ENCODE measurements at regions not wholly inside any gene's neighbourhood (a gene's known extent, or its start where the extent isn't known, plus 50 kb on each side); places are given as distances from the start of the nearest gene placed in this dataset.
"Not testable (repeated sequence)": the region's sequence is repeated elsewhere in the genome, so short reads cannot be mapped to it uniquely, and the experiment has no call there.

- no peak for DNase-seq
Observed at GRCh38 chr12:127583041-127583440, 683.9 kb upstream of the TMEM132C start.

DNA sequence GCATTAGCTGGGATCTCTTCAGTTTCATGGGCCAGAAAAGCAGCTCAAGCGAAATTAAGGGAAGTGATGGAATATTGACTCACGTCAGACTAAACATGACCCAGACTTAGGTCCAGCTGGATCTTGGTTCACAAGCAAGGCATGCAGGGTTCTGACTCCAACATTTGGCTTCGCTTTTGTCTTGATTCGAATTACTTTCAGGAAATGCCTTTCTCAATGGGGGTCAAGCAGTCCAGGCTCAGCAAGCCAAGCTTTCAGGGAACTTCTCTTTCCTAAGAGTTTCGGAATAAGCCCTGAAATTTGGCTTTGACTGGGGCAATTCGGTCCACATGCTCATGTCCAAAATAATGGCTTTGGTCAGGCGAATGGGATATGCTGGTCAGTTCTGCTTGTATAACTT lies 678.7 kb upstream of the TMEM132C start:
- no peak for DNase-seq

GRCh38 chr12:127589541-127589940 lies 677.4 kb upstream of the TMEM132C start:
- no peak for DNase-seq

GRCh38 chr12:127590868-127591267 lies 676.1 kb upstream of the TMEM132C start:
- DNase-seq, result no peak

DNA sequence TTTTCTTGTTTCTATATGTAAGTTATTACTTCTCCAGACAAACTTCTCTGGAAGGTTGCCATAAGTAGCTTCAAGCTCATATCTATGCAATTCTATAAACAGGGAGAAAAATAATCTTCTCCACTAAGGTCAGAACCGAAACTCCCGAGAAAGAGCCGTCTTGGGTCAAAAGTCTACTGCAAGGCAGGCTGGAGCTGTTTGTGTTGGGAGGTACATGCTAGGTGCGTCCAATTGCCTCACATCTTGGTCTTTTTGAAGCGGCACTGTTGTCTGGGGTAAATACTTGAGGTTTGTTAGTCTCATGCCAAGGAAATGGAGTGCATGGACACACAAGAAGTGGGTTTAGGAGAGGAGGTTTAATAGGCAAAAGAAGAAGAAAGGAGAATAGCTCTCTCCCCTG lies 674.7 kb upstream of the TMEM132C start:
- DNase-seq, result no peak

DNA sequence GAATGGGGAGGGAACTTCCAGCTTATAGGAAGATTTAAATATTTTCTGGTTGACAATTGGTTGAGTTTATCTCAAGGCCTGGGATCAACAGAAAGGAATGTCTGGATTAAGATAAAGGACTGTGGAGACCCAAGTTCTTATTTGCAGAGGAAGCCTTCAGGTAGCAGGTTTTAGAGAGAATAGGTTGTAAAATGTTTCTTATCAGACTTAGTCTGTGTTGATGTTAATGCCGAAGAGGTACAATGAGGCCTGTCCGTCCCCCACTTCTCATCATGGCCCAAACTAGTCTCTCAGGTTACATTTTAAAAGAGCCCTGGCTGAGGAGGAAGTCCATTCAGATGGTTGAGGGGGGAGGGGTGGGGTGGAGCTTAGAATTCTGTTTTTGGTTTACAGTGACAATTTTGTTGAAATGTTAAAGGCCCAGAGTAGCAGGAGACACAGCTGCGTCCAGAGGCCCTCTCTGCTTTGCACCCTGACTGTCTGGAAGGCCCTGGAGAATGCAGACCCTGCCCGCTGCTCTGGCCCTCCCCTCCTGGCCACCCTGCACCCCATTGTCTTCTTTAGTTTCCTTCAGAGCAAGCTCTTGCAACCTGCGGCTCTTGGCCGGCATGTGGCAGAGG lies 672.5 kb upstream of the TMEM132C start:
- DNase-seq, result no peak

- no peak for DNase-seq
Observed at GRCh38 chr12:127595506-127595905, 671.5 kb upstream of the TMEM132C start.

- DNase-seq, result no peak
Observed at GRCh38 chr12:127596891-127597290, 670.1 kb upstream of the TMEM132C start.

GRCh38 chr12:127599436-127599835 lies 667.5 kb upstream of the TMEM132C start:
- DNase-seq, result no peak

DNA sequence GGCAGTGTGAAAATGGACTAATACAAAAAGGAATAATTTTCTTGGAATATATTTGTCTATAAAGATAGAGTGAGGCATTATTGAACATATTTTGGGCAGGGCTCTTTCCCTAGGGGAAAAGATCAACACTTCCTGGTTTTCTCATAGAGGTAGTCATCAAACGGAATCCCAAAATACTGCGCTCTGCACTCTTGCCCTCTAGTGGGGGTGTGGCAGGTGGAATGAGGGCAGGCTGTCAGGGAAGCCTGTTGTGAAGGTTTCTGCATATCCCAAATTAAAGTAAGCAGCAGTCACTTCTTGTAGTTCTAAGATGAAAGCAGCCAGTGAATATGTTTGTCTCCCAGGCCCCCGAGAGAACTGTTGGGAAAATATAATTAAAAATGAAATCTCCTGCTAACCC lies 666.8 kb upstream of the TMEM132C start:
- no peak for DNase-seq

DNA sequence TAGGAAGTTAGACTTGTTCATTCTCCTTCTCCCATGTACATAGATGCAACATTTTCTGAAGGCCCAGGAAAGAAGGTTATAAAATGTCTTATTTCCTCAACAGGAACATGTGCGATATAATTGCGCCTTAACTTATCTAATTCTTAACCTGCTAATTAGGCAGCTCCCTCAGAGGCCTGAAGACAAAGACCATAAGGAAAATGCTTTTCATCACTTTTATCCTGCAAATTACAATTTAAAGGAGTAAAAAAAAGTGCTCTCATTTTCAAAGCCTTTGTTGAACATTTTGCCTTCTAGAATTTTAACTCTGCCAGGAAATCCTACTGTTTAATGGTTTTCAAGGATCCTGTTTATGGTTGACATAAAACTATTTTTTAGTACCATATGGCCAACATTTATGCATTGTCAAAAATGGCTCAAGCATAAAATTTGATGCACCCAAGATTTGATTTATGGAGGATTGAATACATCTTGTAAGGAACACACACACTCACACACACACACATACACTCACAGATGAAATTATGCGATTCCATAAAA lies 660.4 kb upstream of the TMEM132C start:
- DNase-seq, result no peak

DNA sequence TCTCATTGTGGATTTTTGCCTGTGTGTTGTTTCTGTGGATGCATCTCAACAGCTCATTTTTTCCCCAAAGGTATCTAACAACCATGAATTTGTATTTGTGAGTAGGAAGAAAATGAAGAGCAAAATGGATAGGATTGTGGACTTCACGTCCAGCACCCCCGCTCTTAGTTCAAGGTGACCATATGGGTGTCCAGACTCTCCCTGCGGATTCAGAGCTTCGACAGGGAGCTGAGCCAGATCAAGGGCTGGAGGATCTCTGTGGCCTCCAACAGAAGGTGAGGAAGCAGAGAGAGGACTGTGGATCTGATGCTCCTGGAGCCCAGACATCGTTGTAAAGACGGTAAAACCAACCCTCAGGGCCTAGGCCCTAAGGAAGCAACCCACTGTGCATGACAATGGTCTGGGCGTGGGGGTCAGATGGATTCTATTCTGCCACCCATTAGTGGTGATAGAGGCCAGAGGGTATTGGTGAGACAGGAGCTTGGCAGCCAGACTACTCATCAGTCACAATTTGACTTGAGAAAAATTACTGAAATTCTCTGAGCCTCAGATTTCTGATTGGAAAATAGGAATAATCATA lies 659.7 kb upstream of the TMEM132C start:
- DNase-seq, result no peak

- DNase-seq, result not testable (repeated sequence)
Observed at GRCh38 chr12:127608359-127608758, 658.6 kb upstream of the TMEM132C start.

DNA sequence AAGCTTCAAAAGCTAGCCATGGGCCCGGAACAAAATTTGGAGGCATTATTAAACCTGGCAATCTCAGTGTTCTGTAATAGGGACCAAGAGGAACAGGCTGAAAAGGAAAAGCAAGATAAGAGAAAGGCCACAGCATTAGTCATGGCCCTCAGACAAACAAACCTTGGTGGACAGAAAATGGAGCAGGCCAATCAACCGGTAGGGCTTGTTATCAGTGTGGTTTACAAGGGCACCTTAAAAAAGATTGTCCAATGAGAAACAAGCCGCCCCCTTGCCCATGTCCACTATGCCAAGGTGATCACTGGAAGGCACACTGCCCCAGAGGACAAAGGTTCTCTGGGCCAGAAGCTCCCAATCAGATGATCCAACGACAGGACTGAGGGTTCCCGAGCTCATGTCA lies 653.9 kb upstream of the TMEM132C start:
- DNase-seq, result no peak

GRCh38 chr12:127619869-127620734 lies 646.9 kb upstream of the TMEM132C start:
- no peak for DNase-seq

- DNase-seq, result no peak
Observed at GRCh38 chr12:127620735-127621355, 646.1 kb upstream of the TMEM132C start.

DNA sequence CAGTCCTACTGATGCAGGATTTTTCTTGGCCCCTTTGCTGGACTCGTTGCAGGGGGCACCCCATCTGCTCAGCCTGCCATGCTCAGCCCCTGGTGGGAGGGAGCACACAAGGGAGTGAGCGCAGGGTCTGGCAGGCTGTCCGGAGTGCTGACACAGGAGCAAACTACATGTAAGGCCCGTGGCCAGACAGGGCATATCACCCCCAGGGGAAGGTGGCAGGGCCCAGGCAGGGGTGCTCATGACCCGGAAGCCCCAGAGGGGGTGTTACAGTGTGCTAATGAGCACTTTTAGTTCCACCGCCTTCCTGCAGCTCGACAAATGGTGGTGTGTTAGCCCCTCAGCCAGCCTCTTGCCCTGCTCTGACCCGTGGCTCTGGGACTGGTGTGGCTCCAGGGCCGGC lies 645.6 kb upstream of the TMEM132C start:
- no peak for DNase-seq

GRCh38 chr12:127623362-127623761 lies 643.6 kb upstream of the TMEM132C start:
- DNase-seq, result no peak

DNA sequence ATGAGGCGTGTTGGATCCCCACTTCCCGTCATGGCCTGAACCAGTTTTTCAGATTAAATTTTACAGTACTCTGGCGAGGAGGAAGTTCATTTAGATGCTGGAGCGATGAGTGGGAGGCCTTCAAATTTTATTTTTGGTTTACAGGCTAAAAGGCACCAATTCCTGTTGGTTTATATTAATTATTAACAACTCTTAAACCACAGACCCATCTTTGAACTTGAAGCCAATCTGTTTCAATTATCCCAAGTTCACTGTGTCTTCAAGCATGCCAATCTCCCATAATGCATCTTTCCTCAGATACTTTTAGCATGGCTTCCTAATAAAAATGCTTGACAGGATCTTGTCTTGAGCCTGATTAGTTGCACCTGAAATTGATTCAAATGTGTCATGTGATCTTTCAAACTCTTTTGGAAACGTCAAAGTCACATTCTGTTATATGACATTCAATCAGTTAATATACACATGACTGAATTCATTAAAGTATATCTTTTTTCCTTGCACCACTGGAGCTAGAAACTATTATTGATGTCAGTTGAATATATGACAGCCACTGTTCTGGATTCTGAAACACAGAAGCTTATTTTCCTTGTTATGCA lies 641.7 kb upstream of the TMEM132C start:
- DNase-seq, result no peak

DNA sequence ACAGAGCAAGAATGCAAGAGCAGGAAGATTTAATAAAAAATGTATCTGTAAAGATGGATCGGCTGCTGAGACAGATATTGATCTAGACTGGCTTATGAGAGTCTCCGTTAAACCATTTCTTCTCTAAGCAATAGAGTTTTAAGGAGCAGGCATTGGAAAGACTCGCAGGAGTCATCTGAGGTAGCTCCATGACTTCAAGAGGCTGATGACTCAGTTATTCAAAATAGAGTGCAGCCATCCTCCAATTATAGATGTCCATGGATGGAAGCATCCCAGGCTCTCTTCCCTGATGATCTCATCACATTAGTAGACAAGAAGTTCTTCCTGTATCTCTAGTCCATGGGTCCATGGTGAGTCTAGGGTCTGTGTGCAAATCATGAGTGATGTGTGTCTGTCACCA lies 638.3 kb upstream of the TMEM132C start:
- DNase-seq, result no peak

- no peak for DNase-seq
Observed at GRCh38 chr12:127629066-127629820, 637.7 kb upstream of the TMEM132C start.

DNA sequence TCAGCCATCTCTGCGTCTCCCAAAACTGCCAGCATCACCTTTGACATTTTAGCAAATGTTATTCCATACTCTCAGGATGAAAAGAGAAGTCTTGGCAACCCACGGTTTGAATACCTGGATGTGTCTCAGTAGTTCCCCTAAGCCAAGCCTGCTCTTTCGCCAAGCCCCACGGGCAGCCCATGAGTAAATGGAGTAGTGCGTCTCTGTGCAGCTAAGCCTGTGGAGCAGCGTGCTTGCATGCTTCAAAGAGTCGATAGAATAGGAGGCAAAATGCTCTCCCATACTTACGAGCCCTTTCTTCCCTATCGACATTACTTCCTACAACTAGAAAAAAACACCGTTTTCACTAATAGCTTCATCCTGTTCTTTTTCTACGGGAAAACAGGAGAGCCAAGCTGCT lies 634.5 kb upstream of the TMEM132C start:
- no peak for DNase-seq
